ENCODE measurements at regions not wholly inside any gene's neighbourhood (a gene's known extent, or its start where the extent isn't known, plus 50 kb on each side); places are given as distances from the start of the nearest gene placed in this dataset.

DNA sequence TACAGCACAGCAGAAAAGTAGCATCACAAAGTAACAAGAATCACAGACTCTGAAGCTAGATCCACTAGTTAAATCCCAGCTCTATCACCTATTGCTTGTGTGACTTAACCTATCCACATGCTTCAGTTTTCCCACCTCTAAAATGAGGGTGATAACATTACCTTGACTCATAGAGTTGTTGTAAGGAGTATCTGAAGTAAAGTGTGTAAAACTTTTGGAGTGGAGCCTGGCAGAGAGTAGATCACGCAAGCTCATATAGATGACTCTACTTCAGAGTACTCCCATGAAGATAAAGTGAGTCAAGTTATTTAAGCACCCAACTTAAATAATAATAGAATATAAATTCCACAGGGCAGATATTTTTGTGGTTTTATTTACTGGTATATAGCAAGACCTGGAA, 94.5 kb upstream of the FER start:
- no peak for DNase-seq (ENCODE audit: extremely low read depth in 1 of 11, low read depth in 9 of 11, low spot score in 4 of 11)

DNA sequence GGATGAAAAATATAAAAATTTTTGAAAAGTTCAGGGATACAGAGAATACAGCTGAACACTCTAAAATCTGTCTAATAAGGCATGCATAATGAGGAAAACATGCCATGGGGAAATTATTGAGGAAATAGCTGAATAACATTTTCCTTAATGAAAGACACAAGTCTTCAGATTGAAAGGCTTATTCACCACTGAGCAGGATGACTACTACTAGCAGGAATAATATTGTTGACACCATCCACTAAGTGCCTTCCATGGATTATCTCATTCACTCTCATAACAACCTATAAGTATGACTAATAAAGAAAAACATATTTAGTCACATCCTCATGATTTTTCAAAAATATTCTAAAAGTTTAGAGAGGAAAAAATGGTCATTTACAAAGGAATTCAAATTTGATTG, 96.7 kb upstream of the FER start:
- DNase-seq (ENCODE audit: extremely low read depth in 1 of 11, low read depth in 9 of 11, low spot score in 4 of 11) = no peak

DNA sequence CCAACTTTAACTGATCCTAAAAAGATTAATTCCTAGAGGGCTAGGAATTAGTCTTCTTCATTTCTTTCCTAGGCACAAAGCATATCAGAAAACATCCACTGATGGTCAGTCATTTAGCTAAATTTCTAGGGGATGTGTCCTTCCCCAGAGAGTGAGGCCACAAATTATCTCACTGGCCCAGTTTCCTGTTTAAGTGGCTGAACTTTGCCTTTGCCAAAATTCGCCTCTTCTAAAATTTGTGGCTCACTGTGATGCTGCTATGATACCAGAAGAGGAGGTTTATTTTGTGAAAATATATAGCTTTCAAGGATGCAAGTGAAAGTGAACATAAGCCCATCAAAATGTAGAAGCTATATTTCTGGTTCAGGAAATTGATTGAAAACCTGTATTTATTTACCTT, 98.1 kb upstream of the FER start:
- DNase-seq (ENCODE audit: extremely low read depth in 1 of 11, low read depth in 9 of 11, low spot score in 4 of 11) = no peak

DNA sequence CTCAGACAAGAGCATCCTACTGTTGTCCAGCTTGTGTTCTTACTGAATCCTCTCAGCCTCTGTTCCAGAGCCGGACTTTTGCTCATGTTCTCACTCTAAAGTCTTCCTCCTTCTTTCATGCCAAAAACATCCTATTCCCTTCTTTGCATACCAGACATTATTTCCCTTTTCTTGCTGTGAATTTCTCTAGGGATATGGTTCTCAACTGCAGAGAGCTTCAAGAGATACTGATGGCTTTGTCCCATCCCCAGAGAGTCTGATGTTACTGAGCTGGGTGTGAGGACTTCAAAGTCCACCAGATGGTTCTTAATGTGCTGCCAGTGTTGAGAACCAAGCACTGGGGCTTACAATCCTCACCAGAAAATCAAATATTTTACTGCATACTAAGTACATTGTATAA, 98.6 kb upstream of the FER start:
- no peak for DNase-seq (ENCODE audit: extremely low read depth in 1 of 11, low read depth in 9 of 11, low spot score in 4 of 11)

DNA sequence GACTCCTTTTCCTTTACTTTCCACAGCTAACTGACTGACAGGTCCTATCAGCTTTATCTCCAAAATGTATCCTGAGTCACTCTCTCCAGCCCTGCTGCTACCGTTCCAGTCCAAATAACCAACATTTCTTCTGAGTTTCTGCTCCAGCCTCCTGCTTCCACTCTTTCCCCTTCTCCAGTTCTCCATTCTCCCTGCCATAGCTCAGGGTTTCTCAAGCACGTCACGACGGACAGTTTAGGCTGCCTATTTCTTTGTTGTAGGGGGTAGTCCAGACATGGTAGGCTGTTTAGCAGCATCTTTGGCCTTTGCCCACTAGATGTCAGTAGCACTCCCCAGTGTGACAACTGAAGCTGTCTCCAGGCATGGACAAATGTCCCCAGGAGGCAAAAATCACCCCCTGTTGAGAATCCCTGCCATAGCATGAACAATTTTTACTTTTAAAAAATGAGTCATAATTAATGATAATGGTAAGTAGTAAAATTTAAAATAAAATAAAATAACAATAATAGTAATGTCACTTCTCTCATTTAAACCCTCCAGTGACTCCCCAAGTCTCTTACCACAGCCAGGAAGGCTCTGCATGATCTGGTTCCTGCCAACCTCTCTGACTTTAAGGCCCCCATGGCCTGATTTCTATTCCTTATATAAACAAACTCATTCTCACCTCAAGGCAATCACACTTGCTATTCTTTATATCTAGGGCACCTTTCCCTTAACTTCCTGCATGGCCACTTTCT, 105.4 kb upstream of the FER start:
- DNase-seq (ENCODE audit: extremely low read depth in 1 of 11, low read depth in 9 of 11, low spot score in 4 of 11) = peak; percentile 29 to 69 (median 51)

DNA sequence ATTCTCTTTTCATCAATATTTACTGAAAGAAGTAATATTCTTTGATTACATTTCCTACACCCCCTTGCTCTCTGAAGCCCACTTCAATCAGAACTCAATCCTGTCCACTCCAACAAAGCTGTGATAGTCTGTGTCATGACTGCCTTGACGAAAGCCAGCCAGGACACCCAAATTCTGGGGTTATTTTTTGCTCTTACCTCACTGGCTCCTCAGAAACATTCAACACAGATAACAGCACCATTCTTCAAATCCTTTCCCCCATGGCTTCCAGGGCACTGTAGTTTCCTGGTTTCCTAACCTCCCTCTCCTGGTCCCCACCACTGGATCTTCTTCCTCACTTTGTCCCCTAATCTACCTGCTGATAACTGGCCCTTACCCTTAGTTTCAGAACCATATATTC, 106.1 kb upstream of the FER start:
- no peak for DNase-seq (ENCODE audit: extremely low read depth in 1 of 11, low read depth in 9 of 11, low spot score in 4 of 11)

DNA sequence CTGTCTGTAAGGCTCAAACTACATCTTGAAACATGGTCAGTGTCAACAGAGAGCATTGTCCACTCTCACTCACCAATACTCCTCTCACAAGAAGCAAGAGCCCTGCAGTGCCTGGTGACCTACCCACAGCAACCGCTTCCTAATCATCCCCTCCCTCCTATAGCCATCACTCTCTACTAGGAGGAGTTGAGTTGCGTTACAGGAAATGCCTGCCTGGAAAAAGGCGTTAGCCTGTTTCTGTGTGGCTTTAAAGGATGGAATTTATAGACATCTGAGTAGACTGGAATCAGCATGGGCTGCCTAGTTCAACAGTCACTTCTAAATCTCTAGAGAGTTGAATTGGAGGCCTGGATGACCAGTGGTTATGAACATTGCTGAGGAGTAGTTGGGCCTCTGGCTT, 108.3 kb upstream of the FER start:
- DNase-seq (ENCODE audit: extremely low read depth in 1 of 11, low read depth in 9 of 11, low spot score in 4 of 11) = no peak

DNA sequence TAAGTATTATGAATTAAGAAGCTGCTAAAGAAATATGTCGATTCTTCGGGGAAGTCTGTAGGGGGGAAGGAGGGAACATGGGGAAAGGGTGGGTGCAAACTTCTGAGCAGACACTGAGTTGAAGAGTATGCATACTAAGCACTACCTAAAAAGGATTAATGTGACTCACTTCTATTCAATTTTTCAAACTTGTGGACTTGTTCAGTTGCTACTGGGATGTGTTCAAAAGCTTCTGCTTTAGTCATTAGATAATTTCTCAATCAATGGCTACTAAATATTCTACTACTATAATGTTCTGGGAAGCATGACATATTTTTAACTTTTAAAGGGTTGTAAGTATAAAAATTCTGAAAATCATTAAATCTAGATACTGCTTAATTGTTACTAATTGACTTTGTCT, 109.7 kb upstream of the FER start:
- DNase-seq (ENCODE audit: extremely low read depth in 1 of 11, low read depth in 9 of 11, low spot score in 4 of 11) = no peak

DNA sequence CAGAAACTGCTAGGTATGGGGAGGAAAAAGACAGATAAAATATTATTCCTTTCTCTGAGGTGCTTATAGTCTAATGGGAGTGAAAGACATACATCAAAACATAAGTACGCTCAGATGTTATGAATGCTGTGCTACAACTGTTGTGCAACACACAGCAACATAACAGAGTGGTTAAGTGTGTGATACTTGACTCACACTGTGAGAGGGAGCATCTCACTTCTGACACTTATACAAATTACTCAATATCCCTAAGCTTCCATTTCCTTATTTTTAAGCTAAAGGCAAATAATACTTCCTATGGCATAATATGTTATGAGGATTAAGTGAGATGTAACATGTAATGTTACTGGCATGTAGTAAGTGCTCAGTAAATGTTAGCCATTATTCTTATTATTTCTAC, 110.6 kb upstream of the FER start:
- DNase-seq (ENCODE audit: extremely low read depth in 1 of 11, low read depth in 9 of 11, low spot score in 4 of 11) = no peak

DNA sequence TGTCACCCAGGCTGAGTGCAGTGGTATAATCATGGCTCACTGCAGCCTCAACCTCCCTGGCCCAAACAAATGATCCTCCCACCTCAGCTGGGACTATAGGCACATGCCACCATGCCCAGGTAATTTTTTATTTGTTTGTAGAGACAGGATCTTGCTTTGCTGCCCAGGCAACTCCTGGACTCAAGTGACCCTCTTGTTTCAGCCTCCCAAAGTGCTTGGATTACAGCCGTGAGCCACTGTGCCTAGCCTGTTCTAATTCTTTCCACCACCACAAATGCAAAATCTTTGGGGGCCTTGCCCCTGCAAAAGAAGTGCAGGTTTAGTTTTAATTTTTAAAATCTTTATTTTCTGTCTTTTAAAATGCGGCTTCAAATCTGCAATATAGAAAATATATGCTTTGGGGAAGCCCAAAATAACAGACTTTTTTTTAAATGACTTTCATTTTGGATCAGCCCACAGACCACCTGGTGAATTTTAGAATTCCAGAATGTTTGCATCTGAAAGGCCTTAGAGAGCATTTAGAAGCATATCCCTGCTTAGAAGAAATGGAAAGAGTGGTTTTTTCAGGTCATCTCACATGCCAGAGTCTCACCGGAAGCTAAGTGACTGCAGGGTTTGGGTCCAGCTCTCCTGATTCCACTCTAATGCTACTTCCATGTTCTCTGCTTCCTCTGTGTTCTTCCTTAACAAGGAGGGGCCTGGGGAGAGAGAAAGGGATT, 111.4 kb upstream of the FER start:
- DNase-seq (ENCODE audit: extremely low read depth in 1 of 11, low read depth in 9 of 11, low spot score in 4 of 11) = no peak

DNA sequence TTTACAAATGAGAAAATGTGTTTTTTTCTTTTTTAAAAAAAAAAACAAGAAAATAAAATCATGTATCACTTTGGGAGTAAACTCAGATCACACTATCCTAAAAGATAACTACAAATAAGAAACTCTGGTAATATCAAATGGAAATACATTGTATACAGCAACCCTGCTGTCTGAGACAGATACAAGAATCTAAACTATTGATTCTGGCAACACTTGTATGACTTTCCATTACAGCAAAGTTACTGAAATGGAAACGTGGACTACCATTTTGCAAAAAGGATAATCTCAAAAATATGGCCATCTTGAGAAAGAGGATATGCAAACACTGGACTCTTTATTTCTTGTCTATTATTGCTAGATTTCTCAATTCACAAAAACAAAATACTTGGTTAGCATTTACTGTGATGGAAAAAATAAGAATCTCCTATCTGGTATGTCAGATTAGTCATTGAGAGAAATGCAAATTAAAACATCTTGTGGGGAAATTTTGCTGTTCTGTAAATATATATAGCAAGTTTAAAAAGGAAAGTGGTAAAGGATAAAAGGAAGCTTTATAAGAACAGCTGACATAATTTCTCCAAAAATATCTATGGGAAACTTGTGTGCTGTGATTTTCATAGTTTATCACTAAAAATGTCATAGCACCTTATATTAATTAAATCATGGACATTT, 112.9 kb upstream of the FER start:
- DNase-seq (ENCODE audit: extremely low read depth in 1 of 11, low read depth in 9 of 11, low spot score in 4 of 11) = no peak

DNA sequence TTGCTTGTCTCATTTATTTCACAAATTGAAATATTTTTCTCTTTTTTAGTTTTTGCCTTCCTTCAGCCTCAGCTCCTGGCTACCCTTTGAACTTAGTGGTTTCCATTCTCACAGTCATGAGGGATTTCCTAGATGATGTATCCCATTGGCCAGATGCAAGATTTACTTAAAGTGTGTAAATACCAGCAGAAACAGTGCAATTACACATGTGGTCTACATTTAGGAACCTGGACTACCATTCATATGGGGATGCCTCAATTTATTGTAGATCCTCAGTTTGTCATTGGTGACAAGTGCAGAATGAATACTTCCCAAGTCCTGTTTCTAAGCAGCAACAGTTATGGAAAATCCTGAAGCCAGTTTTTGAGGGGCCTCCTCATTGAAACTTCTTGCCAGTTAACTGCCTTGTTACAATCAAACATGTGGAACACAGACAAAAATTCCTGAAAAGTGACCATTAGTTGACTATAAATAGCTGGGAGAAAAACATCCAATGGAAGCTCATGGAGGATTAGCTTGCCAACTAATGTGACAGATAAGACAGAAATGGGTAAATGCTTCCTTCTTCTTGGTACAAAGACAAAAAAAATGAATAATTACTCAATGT, 113.6 kb upstream of the FER start:
- DNase-seq (ENCODE audit: extremely low read depth in 1 of 11, low read depth in 9 of 11, low spot score in 4 of 11) = no peak

DNA sequence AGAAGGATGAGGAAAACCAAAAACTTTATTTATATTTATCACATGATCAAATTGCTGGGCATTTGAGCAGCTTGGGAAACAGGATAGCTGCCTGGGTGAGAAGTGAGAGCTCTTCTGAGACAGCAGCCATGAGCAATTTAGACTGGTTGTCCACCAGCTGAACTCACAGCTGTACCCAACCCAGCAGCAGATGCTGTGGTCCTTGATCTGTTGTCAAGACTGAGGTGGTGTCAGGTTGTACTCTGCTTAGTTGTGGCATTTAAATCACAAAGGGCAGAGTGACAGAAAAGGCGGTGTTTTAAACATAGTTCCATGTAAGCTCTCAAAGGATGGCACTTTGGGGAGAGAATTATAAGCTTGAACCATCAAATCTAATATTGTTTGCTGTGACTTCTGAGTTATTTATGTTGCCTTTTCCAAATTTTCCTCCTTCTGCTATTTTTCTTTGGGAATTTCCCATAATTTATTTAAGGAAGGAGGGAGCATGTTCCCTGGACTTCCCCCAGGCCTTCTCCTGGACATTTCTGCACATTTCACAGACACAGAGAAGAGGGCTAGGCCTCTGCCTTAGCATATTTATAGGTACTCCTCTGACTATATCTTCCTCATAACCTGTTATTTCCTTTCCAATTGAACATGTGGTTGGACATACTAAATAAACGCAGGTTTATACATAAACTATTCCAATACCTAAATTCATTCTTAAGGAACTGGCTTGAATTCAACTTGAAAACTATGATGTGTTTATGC, 117.7 kb upstream of the FER start:
- no peak for DNase-seq (ENCODE audit: extremely low read depth in 1 of 11, low read depth in 9 of 11, low spot score in 4 of 11)

DNA sequence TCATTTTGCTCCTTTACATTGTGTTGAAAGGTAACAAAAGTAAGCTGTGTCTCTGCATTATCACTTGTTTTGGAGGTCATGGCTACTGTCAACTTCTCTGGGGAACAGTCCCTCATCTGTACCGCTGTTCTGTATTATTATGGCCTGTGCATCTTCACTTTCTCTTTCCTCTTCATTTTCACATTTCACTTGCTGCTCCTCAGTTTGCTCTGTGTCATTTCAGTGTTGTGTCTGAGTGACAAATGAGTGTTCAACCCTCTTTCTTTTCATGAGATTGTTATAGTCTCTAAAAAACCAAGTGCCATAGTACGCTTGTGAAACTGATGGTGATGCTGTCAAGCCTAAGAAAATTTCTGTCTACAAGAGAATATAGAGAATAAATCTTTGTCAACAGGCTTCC, 122.0 kb upstream of the FER start:
- DNase-seq (ENCODE audit: extremely low read depth in 1 of 11, low read depth in 9 of 11, low spot score in 4 of 11) = no peak

DNA sequence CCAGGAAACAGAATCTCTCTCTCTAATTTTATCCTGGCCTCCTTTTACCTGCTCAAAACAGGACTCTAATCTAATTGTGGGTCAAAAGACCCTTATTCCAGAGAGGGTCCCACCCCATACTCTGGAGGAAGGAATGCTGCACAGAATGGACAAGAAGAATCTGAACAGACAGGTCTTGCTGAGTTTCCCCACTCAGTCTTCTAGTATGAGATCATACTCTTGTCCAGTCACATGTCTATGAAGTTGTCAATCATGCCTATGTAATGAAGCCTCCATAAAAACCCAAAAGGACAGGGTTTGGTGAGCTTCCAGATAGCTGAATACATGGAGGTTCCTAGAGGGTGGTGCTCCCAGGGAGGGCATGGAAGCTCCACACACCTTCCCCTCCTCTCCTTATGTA, 123.9 kb upstream of the FER start:
- DNase-seq (ENCODE audit: extremely low read depth in 1 of 11, low read depth in 9 of 11, low spot score in 4 of 11) = no peak

DNA sequence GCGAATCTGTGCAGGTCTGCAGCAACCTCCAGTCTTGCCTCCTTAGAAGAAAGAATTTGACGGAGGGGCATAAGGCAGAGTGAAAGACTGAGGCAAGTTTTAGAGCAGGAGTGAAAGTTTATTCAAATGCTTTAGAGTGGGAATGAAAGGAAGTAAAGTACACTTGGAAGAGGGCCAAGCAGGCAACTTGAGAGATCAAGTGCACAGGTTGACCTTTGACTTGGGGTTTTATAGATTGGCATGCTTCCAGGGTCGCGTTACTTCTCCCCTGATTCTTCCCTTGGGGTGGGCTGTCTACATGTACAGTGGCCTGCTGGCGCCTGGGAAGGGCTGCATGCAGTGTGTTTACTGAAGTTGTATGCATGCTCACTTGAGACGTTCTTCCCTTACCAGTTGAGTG, 127.2 kb upstream of the FER start:
- no peak for DNase-seq (ENCODE audit: extremely low read depth in 1 of 11, low read depth in 9 of 11, low spot score in 4 of 11)

DNA sequence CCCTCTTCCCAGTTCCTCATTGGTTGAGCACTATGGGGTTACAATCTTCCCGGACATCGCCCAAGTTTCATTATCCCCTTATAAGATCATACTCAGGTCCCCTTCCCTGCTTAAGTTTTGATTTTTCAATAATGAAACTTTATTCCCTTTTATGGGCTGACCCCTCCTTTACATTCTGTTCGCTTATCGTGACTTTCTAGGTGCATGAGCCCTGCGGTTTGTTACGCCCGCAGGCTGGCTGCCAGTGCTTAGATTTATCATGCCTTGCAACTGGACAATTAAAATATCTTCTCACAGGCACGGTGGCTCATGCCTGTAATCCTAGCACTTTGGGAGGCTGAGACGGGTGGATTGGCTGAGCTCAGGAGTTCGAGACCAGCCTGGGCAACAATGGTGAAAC, 127.9 kb upstream of the FER start:
- DNase-seq (ENCODE audit: extremely low read depth in 1 of 11, low read depth in 9 of 11, low spot score in 4 of 11) = no peak

DNA sequence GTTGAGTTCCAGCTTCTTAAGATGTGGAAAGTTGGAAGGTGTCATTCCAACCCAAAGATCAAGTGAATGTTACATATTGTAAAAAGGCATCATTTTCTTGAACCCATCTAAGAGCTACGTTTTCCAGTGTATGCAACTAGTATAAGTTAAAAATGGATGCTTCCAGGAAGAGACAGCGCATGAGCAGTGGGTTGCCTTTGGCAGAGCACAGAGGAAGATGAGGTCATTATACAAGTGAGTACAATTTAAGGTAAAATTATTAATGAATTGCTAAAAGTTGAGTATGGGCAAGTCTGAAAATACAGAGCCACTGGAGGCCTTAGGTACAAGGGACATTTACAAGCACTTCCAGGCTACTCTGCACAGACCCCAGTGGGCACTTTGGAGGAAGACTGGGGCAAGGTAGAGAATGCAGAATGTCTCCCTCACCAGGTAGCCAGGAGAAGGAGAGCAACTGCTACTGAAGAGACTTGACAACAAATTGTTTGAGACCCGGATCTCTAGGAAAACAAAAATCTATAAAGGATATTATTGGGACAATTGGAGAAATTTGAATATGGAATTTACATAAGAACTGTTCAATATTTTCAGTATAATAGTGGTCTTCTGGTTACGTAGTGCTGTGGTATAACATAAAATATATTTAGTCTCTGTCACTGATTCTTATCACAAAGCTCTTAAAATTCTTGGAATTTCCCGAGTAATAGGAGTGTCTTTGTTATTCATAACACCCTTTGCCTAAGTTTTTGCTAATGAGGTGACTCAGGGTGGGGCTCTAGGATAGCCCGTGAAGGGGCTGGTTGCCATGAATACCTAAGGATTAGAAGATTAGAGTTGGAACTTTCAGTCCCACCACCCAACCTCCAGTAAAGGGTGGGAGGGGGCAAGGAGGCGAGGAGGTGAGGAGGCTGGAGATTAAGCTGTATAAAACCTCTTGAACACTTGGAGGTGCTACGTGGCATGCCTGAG, 129.9 kb upstream of the FER start:
- no peak for DNase-seq (ENCODE audit: extremely low read depth in 1 of 11, low read depth in 9 of 11, low spot score in 4 of 11)
